Breast epithelium (tissue), 3 donors: ENCODE measurements at regions not wholly inside any gene's neighbourhood (a gene's known extent, or its start where the extent isn't known, plus 50 kb on each side); places are given as distances from the start of the nearest gene placed in this dataset.

Experiments
- CTCF ChIP-seq, 3 donors: fragments of 450-650 bp; IDR thresholded peaks; one replicate each; pipeline ENCODE4 v1.5.1; 2016 to 2017; ENCODE audit warnings: antibody characterized with exemption in 3 of 3, mild to moderate bottlenecking in 3 of 3, moderate library complexity in 3 of 3
- POLR2A ChIP-seq: fragments of 450-650 bp; IDR thresholded peaks from one replicate; pipeline ENCODE4 v1.6.1; 2016; ENCODE audit warnings: antibody characterized with exemption, mild to moderate bottlenecking, moderate library complexity

GRCh38 chr17:72454342-72454741, 333.5 kb downstream of the SOX9 start:
- no peak for TF ChIP-seq POLR2A
- TF ChIP-seq CTCF (IDR thresholded peaks at IDR 0.05): no peak
